ENCODE measurements at regions not wholly inside any gene's neighbourhood (a gene's known extent, or its start where the extent isn't known, plus 50 kb on each side); places are given as distances from the start of the nearest gene placed in this dataset.

DNA sequence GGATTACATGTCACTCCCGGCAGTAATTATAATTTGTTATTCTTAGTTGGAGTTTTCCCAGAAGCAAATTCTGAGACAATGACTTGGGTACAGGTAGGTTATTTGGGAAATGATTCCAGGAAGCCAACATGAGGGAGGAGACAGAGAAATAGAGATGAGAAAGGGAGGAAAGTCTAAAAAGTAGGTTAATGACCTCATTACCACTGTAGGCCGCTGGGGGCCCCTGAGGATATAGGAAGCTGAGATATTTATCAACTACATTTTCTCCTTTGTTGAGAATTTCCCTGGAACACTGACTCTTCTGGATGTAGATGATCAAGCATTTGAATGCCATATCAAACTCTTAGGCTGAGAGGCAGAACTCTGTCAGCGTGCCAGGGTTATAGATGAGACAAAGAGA is 284.3 kb downstream of the ICOS start:
- no peak for DNase-seq (ENCODE audit: low read depth in 4 of 4, low spot score in 3 of 4)

DNA sequence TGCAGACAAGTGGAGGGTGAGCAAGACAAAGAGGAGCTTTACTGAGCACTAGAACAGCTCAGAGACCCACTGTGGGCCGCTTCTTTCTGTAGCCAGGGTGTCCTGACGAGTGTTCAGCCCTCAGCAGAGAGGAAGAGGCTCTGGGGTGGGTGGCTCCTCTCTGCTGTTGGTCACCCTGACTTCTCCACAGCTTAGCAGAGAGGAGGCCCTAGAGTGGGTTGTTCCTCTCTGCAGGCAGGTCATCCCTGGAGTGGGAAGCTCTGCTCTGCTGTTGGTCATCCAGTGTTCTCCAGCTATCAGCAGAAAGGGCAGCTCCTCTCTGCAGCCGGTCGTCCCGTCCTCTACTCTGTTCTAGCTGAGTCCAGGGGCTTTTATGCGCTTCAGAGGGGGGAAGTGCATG is 286.5 kb downstream of the ICOS start:
- DNase-seq (ENCODE audit: low read depth in 4 of 4, low spot score in 3 of 4), result no peak

DNA sequence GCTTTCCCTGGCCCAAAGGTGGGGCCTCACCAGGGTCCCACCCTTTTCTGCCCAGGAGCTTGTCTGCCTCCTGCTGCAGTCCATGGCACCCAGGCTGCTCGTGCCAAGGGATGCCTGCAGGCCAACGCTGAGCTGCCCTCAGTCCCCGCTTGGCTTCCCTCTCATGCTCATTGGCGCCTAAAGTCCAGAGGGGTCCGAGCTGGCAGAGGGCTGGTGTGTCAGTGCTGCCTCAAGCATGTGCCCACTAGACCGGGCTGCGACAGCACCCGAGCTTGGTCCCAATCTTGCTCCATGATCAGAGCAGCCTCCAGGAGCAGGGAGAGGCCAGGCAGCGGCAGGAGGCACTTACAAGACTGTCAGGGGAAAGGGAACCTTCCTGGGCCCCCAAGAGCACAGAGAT is 287.0 kb downstream of the ICOS start:
- no peak for DNase-seq (ENCODE audit: low read depth in 4 of 4, low spot score in 3 of 4)

DNA sequence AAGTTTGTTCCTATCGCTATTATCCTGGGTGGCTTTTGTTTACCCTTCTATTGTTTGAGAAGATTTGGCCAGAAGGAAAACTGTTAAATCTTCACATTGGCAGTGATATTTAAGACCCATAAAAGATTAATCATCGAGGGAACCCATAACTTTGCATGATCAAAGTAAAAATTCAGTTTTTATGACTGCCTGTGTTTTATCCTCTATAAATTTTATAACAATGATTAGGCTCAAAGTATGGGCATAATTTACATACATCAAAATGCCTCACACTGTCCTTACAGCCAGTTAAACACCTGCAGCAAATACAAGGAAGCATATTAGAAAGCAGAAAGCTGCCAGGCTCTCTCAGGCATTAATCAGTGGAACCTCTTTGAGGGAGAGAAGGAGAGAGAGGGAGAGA is 289.1 kb downstream of the ICOS start:
- no peak for DNase-seq (ENCODE audit: low read depth in 4 of 4, low spot score in 3 of 4)

DNA sequence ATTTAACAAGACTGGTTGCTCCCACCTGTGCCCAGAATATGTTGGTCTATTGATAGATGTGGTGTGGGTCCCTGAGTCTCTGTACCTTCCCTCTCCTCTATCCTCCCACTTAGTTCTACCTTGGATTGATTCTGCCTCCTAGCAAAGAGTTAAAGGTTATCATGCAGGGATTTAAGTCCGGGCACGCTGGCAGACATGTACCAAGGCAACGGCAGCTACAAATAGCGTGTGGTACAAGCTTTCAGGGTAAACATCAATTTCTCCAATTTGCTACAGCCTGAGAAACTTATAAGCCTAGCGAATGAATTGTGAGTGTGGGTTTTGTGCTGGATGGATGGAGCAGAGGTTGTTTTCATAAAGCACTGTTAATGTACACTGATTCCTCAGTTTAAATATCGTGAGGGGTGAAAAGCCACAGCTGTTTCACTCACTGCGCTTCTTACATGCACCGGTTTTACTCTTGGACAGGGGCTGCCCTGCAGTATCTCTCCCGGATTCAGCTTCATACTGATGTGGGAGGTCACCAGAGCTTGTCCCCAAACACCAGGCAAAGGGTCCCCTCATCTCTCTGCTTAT is 289.8 kb downstream of the ICOS start:
- no peak for DNase-seq (ENCODE audit: low read depth in 4 of 4, low spot score in 3 of 4)

DNA sequence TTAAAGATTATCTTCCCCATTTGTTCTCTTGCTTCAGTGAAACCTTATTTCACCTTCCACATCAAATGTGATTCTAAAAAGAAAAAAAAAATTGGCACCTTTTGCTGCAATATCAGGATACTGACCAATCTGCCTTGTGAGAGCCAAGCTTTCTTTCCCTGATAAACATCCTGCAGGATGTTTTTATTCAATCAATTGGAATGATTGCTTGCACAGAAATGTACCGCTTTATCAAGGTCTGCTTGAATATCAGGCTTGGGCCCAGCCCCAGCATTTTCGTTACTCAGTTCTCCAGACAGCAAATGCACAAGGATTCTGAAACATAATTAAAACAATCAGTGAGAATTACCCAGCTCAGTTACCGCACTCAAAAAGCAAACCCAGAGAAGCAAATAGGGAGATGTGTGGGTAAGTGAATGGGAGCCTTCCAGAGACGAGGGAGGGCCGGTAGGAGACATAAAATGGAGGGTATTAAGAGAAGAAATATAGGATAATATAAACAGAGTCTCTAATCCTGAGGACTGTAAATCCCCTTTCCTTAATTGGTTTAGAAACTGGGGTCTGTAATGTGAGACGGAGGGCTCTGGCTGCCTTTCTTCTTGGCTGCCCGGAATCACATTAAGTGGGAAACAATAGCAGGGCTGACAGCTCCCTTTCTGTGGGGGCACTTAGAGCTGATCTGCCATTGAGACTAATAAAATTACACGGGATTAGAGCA is 291.8 kb downstream of the ICOS start:
- no peak for DNase-seq (ENCODE audit: low read depth in 4 of 4, low spot score in 3 of 4)

DNA sequence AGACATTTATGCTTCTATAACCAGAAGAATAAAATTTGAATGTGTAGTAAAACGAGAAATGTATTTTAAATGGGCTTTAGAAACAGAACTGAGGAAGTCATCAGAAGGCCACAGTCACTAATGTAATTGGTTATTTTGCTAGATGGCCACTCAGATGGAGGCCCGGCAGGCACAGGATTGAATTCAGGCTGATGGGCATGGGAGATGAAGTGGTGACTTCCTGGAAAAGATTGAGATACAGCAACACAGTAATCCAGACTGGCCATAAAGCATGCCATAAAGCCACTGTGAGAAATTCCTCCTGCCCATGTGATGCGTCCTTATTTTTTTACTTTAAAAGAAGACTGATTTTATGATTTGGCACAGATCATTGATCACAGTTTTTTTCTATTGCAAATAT is 297.7 kb downstream of the ICOS start:
- no peak for DNase-seq (ENCODE audit: low read depth in 4 of 4, low spot score in 3 of 4)

DNA sequence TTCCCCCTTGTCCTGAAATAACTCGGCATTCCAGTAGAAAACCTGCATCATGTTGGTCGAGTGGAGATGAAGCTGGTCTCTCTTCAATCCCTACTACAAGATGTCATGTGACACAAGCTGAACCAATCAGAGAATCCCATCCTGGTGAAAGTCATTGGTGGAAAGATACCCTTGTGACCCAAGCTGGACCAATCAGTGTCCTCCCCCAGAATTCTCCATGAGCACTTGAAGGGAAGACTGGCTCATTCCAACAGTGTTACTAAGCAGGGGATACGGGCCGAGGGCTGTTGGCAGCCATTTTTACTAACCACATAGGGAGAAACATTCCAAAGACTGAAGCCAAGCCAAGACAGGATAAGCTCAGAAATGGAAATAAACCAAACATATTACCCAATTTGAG is 298.3 kb downstream of the ICOS start:
- no peak for DNase-seq (ENCODE audit: low read depth in 4 of 4, low spot score in 3 of 4)

DNA sequence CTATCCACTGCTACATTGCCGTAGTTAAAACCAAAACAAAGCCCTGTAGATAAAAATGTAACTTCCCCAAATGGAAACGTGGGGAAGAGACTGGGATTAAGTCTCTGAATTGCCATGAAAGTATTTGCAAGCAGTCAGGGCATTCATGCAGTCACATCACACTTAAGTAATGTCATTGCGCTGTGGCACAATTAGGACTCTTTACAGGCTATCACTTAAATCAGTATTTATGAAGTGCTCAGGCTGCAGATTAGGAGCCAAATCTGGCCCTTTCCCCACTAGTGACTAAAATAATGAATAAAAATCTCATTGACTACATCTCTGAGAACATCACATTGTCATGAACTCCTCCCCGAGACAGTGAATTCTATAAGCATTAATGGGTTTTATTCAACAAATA is 300.9 kb downstream of the ICOS start:
- no peak for DNase-seq (ENCODE audit: low read depth in 4 of 4, low spot score in 3 of 4)

DNA sequence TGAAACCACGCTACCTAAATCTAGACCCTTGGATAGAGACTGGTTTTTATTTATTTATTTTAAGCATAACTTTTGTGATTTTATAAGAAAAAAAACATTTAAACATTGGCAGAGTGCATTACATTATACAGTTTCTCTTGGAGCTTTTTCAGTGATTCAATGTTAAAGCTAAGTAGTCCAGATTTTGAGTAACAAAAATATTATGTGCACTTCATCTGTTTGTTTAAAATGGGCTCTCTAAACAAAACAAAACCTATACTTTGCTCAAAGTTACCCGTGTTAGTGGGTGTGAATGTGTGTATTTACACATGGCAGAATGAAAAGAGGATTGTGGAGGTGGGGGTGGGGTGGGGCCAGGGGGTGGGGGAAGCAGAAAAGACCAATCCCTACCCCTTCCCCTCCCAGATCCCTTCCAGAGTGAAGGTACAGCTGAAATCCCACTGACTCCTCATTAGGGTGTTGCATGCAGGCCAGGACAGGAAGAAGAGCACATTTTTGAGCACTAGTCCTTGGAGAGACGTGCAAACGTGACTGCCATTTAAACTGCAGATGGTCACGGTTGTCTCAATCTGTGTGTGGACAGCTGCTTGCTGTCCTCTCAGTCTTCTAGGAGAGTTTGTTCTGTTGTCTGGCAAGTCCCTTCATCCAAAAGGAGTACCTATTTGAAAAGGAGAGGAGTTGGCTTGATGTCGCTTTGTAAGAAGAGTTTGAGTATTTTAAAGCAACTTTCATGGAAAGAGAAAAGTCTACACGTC is 303.0 kb downstream of the ICOS start:
- DNase-seq (ENCODE audit: low read depth in 4 of 4, low spot score in 3 of 4), result no peak

DNA sequence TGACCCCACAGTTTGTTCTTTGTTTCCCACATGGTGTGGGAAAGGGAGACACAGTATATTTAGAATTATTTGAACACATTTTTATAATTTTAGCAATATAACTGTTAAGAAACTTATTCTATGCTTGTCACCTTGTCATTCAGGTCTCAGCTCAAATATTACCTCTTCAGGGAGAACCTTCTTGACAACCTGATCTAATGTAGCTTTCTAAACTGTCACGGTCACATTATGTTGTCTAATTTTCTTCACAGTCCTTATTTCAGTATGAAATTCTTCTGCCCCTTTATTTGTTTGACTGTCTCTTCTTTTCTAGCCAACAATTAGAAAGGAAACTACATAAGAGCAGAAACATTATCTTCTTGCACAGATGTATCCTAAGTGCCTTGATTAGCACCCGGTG is 304.3 kb upstream of the PARD3B start:
- DNase-seq (ENCODE audit: low read depth in 4 of 4, low spot score in 3 of 4), result no peak

DNA sequence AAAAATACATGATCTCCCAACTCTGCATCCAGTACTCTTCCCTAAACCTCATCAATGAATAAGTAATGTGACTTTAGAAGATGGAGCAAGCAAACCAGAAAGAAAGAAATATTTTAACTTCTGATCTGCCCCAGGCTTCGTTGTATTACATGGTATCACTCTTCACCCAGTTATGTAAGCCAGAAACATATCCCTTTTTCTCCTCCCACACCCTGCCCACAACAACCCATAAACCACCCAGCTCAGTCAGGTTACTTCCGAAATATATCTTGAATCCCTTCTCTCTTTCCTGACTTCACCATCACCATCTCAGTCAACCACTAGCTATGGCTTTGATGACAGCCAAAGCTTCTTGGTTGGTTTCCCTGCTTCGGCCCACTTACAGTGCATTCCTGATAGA is 295.8 kb upstream of the PARD3B start:
- no peak for DNase-seq (ENCODE audit: low read depth in 4 of 4, low spot score in 3 of 4)

DNA sequence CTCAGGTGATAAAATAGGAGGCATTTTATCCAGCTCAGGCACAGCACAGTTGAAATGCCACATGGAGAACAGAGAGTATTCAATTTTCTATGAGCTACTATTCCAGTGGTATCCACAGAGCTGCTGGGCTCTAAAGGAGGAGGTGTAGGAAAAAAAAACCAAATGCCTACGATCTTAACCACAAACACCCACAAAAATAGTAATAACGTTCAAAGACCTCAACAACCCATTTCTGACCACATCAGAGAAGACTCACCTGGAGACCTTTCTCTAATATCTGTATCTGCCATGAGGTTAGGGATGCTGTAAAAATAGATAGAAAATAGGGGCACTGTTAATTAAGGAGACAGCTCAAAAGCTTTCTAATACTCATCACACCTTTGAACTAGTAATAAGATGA is 294.6 kb upstream of the PARD3B start:
- DNase-seq (ENCODE audit: low read depth in 4 of 4, low spot score in 3 of 4), result no peak

DNA sequence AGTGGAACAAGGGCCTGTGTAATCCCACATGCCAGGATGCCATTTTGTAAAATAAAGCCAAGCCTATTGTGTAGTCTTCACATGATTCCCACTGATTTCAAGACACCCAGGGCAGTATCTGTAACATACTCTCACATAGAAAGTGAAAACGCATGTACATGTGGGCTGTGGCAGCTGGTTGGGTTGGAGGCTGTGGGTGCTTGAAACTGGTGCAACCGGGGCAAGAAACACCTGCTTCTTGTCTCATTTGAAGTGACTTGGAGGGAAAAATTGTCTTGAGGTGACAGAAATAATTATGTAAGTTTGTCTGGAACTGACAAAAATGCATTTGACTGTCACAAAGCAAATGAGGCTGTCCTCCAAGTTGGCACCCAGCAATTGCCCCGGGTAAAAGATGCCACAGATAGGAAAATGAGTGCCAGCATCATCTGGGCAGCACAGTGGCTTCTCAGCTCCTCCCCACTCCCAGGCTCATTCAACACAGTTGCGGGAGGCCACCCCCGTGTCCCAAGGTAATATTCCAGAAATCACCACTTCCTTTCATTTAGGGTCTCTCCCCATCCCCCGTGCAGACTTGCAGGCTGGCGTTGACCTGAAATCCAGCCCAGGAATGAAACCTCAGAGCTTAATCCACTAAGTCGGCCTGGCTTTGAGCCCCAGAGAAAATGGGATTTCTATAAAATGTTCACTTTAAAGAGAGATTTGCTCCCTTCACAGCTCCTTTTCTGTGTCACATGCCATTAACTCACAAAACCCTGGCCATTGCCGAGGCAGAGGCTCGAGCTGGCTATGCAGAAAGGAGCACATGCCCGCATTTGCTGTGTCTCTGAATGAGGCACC is 293.9 kb upstream of the PARD3B start:
- DNase-seq (ENCODE audit: low read depth in 4 of 4, low spot score in 3 of 4), result no peak

DNA sequence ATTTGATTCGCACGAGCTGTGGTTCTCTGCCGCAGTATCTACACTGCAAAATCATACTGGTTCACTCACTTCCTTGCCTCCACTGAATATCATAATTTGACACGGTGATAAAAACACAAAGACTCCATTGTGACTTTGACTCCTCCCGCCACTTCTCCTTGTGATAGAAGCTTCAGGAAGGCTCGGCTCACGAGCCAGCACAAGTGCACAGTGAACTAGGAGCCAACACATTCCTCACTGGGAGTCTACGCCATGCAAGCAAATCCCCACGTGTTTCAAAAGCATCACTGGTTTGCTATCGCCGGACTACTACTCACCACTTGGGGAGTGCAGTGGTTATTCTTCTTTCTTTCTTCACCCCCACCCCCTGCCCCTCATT is 293.3 kb upstream of the PARD3B start:
- DNase-seq (ENCODE audit: low read depth in 4 of 4, low spot score in 3 of 4), result no peak

DNA sequence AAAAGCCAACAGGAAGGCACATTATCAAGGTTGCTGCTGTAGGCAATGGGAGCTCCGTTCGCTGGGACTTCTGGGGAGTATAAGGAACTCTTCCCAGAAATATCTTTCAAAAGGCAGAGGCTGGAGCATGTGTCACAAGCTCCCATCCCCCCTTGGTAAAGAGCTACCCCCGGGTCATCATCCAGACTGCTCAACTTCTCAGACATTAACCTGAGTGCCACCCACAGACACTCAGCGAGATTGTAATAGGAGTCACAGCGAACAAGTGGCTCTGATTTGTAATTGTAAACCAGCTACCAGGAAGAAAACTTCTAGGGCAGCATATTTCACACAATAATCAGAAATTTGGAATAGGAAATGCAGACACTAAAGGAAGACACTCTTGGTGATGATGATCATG is 290.2 kb upstream of the PARD3B start:
- no peak for DNase-seq (ENCODE audit: low read depth in 4 of 4, low spot score in 3 of 4)

DNA sequence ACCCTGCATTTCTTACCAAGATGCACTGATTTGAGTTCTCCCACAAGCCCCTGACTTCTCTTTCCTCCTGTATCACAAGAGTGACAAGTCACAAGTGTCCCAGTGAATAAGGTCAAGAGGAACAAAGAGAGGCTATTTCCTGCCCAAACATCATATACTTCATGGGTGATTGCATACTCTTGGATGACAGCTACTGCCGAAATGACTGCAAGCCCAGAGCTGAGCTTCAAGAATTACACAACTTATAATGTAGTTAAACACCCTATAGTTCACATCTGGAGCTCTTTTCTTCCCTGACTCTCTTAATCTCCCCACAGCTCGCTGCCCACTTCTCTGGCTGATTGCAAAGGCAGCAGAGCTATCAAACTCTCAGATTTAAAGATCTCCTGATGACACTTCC is 289.7 kb upstream of the PARD3B start:
- no peak for DNase-seq (ENCODE audit: low read depth in 4 of 4, low spot score in 3 of 4)

DNA sequence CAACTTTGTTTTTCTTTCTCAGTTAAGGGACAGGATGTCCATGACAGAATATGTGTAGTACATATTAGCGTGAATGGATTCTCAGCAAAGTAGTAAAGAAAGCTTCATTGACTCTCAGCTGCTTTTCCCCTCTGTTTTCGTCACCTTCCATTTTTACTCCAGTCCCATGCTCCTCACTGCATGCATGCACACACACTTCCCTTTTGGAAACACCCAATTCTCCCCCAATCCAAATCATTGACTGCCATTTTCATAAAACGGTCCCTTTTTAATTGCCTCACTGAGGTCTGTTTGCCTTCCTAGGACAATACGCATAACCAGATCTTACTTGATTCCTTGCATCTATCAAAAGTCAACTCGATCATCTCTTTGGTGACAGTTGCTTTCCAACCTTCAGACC is 287.5 kb upstream of the PARD3B start:
- no peak for DNase-seq (ENCODE audit: low read depth in 4 of 4, low spot score in 3 of 4)

DNA sequence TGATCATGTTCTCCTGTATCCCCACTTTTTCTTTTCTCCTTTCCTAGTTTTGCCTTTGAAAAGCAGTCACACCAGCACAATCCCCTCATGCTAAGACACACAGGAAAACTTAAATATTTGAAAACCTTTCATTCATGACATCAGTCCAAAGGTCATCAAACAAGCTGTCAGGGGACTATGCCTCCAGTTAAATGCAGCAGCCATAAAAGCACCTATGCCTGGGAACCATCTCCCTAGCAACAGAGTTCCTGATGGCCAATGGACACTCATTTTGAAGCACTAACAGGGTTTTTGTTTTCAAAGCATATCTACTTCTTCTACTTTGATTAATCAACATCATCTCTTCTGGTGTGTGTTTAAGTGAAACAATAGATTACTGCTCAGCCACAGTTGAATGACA is 286.4 kb upstream of the PARD3B start:
- DNase-seq (ENCODE audit: low read depth in 4 of 4, low spot score in 3 of 4), result peak in 1 of 4 donors; percentile 18

DNA sequence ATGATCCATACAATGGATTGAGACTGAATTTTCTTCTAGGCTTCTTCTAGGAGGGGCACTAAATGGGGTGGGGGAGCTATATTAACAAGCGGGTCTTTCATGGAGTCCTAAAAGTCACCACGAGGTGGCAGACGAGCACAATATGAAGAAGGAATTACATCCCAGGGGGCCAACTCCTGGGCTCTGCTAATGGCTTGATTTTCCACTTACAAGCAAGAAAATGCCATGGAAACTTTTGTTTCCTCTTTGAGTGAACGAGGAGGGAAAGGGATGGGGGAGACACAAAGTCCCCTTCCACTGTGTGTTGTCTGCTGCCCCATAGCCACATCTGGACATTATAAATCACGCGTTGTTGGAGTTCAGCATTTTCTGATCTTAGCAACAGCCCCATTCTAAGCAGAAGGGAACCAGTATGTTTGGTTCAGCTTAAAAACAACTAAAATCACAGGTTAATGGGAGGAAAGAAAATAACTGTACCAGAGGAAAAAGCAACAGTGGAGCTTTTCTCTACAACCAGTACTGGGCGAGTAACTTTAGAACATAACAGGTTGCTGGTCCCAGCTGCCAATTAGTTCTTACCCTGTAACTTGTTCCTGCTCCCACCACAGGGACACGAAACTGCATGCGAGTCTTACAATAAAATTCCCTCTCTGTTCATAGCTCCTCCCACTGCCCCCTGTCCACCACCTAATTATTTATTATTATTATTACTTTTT is 285.0 kb upstream of the PARD3B start:
- DNase-seq (ENCODE audit: low read depth in 4 of 4, low spot score in 3 of 4), result peak; percentile 56 to 74 (median 66)

DNA sequence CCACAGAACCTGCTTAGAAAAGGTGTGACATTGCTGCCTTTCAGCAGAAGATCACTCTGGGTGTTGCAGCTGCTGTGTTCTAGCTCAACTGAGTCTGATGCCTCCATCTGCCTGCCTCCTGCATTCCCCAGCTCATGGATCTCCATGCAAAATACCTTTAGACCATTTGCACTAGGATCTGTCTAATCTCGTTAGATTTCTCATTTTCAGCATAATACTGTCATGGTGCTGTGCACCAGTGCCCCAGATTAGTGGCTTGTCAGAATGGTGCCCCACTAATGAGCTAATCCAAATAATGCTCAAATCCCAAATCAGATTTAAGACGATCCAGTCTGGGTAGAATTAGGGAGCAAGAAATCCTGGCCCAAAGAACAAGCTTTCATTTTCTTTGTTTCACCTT is 284.4 kb upstream of the PARD3B start:
- DNase-seq (ENCODE audit: low read depth in 4 of 4, low spot score in 3 of 4), result no peak
